ENCODE measurements at regions not wholly inside any gene's neighbourhood (a gene's known extent, or its start where the extent isn't known, plus 50 kb on each side); places are given as distances from the start of the nearest gene placed in this dataset.

- TF ChIP-seq, protein P1, sequence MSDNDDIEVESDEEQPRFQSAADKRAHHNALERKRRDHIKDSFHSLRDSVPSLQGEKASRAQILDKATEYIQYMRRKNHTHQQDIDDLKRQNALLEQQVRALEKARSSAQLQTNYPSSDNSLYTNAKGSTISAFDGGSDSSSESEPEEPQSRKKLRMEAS (IDR thresholded peaks at IDR 0.05): no peak
- TF ChIP-seq RAD21 (IDR thresholded peaks at IDR 0.05; ENCODE audit: low read depth) (no peak), EP300 (IDR thresholded peaks at IDR 0.05; ENCODE audit: borderline replicate concordance) (no peak), TEAD4 (IDR thresholded peaks at IDR 0.05) (no peak), FOXM1 (IDR thresholded peaks at IDR 0.05; ENCODE audit: borderline replicate concordance, low read depth) (no peak), USF1 (IDR thresholded peaks at IDR 0.05) (no peak), YY1 (IDR thresholded peaks at IDR 0.05; ENCODE audit: low read depth) (no peak), ZBTB7A (IDR thresholded peaks at IDR 0.05; ENCODE audit: low read depth) (no peak), CEBPB (IDR thresholded peaks at IDR 0.05) (no peak), EGR1 (IDR thresholded peaks at IDR 0.05) (no peak), NFIC (IDR thresholded peaks at IDR 0.05) (no peak), CREB1 (IDR thresholded peaks at IDR 0.05; ENCODE audit: low read depth) (no peak)
These were observed 139.8 kb upstream of the SMARCA2 start for GRCh38 chr9:1875251-1875851.
